AG08395 (cell line): ENCODE measurements at regions not wholly inside any gene's neighbourhood (a gene's known extent, or its start where the extent isn't known, plus 50 kb on each side); places are given as distances from the start of the nearest gene placed in this dataset.
"Not testable (repeated sequence)": the region's sequence is repeated elsewhere in the genome, so short reads cannot be mapped to it uniquely, and the experiment has no call there.

ENCODE experiments used
- DNase-seq: peaks from one replicate; pipeline ENCODE4 v3.0.0; 2012; ENCODE audit warnings: mixed read lengths, low spot score

DNA sequence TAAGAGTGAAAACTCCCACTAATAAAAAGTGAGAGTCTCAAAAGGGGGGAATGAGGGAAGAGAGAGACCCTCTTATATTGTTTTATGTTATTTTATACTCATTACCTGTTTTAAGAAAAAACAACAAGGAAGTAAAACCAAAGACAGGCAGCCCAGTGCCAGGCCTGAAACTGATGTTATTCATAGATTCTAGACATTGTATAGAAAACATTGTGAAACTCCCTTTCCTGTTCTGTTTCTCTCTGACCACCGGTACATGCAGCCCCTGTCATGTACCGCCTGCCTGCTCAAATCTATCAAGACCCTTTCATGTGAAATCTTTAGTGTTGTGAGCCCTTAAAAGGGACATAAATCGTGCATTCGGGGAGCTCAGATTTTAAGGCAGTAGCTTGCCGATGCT, 216.4 kb upstream of the CNTN3 start:
- not testable (repeated sequence) for DNase-seq

GRCh38 chr3:74825404-74825803, 210.9 kb upstream of the CNTN3 start:
- DNase-seq: not testable (repeated sequence)

GRCh38 chr3:74824366-74824765, 209.9 kb upstream of the CNTN3 start:
- no peak for DNase-seq

- DNase-seq: no peak
Observed at GRCh38 chr3:74814181-74814580, 199.7 kb upstream of the CNTN3 start.

- DNase-seq: no peak
Observed at GRCh38 chr3:74812756-74813155, 198.3 kb upstream of the CNTN3 start.

- DNase-seq: no peak
Observed at GRCh38 chr3:74808506-74809275, 194.2 kb upstream of the CNTN3 start.

DNA sequence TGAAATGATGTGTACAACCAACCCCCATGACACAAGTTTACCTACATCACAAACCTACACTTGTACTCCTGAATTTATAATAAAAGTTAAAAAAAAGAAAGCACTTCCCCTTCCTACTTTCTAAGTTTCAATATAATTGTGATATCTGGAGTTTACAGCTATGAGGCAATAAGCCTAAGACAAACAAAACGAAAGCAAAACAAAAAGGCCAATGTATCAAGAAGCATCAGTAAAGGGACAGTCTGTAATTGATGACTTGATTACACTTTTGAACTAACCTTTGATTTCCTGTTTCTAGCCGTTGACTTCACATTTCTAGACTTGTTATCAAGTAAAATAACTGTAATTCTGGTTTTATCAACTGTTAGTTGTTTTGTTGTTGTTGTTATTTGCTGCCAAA, 187.5 kb upstream of the CNTN3 start:
- DNase-seq: no peak

DNA sequence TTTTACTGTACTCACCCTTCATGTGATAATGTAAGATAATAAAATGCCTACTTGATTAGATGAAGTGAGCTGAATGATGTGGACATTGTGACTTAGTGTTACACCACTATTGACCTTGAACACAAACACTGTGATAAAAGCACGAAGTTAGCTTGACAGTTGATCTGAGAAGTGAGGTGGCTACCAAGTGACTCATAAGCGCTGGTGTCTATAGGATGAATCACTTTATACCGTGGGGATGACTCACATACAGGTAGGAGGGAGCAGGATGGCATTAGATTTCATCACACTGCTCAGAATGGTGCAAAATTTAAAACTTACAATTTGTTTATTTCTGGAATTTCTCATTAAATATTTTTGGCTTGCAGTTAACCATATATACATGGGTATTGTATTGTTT, 174.7 kb upstream of the CNTN3 start:
- no peak for DNase-seq

DNA sequence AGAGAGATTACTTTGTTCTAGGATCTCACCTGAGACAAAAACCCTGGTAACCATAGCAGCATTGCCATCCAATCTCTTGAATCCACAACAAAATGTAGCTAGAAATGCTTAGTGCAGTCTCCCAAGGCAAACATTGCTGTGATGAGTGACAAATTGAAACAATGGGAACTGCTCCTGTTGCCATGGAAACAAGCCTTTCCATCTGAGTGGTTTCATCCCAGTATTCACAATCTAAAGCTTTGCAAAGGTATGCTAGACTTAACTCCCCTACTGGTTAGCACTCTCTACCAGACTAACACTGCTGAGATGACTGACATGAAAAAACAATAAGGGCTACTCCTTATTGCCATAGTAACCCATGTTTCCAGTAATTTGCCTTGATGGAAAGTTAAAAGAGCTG, 172.6 kb upstream of the CNTN3 start:
- DNase-seq: no peak

- DNase-seq: no peak
Observed at GRCh38 chr3:74771401-74771800, 156.9 kb upstream of the CNTN3 start.

GRCh38 chr3:74768010-74768409, 153.6 kb upstream of the CNTN3 start:
- no peak for DNase-seq

GRCh38 chr3:74766405-74766804, 151.9 kb upstream of the CNTN3 start:
- DNase-seq: no peak

- DNase-seq: no peak
Observed at GRCh38 chr3:74763830-74764229, 149.4 kb upstream of the CNTN3 start.

- no peak for DNase-seq
Observed at GRCh38 chr3:74756674-74757073, 142.2 kb upstream of the CNTN3 start.

DNA sequence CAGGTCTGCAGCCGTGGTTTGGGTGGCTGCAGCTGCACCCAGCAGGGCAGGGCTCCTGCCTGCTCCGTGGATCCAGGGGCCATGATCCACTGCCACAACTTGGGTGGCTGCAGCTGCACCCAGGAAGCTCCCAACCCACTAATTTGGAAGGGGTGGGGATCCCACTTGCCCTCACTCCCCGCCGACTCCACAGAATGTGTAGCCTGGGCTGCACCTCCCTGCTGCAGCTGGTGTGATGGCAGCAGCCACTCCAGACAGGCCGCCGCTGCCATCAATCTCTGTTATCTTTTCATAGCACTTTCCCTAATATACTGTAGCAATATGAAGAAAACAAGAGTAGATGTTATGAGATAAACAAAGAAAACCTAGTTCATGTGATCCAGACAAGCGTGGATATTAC, 137.8 kb upstream of the CNTN3 start:
- DNase-seq: no peak

DNA sequence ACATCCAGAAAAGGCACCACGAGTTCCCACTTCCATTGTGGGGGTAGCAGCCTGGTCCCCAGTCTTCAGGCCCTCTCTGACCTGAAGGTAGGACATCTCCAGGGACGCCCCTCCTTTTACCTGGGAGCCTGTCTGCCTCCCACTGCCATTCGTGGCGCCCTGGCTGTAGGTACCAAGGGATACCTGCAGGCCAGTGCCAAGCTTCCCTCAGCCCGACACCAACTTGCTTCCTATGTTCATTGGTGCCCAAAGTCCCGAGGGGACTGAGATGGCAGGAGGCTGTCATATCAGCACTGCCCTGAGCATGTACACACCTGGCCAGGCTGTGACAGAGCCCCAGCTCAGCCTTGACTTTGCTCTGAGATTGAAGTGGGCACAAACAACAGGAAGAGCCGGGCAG, 137.3 kb upstream of the CNTN3 start:
- DNase-seq: no peak

DNA sequence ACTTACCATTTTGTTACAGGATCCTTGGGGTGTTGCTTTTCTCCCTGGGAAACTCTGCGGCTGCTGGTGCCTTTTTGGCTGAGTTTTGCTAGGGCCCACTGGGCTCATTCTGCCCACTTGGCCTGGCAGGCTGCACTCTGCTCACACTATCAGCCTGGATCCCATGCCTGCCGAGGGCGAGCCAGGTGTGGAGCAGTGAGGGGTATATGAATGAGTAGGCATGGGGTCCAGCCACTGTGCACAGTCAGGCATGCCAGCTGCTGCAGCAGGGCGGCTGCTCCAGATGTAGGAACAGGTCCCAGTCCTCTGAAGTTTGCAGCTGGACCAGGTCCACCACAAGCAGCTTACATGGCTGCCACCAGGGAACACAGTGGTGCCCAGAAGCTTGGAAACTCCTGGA, 136.4 kb upstream of the CNTN3 start:
- DNase-seq: no peak

DNA sequence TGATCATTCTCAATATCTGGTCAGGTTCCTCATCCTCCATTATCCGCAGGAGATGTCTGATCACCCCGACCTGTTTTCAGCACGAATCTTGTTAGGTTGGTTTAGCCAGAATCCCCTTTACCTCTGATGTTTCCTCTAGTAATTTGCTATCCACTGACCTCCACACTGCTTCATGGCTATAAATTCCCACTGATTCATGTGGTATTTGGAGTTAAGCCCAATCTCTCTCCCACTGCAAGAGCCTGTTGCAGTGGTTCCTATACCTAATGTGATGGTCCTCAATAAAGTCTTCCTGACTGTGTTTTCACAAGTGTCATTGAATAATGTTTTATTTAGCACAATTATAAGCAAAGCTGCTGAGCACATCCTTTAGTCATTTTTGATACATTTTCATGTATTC, 124.8 kb upstream of the CNTN3 start:
- no peak for DNase-seq

DNA sequence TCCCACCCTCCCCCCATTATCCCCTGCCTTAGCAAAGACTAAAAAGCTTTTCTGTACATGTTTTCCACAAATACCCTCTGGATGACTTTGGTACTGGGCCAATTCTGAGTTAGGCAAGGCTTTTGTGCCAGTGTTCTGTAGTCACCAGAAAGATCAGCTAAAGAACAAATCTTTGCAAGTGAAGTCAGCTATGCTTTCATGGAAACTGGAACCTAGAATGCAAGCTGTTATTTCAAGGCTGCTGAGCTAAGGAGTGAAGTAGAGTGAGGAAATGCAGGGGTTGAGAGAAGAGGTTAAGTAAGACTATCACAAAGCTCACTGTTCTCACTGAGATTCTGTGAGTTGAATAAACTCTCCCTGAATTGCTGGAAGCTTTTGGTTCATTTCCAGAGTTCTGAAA, 107.8 kb upstream of the CNTN3 start:
- no peak for DNase-seq

DNA sequence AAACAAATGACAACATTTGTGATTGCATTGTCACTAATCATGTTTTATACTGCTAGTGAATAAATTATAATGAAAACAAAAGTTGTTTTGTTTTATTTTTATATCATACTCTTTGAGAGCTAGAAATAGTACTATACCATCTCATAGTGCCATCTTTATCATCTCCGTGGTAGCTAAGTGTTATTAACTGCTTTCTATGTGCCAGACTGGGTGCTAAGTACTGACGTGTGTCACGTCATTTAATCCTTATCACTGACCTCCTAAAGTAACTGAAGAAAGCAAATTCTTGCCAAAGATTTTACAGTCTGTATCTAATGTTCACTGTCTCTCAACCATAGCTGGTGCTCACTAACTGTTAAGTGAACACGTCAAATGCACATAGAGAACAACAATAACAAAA, 99.5 kb upstream of the CNTN3 start:
- no peak for DNase-seq

DNA sequence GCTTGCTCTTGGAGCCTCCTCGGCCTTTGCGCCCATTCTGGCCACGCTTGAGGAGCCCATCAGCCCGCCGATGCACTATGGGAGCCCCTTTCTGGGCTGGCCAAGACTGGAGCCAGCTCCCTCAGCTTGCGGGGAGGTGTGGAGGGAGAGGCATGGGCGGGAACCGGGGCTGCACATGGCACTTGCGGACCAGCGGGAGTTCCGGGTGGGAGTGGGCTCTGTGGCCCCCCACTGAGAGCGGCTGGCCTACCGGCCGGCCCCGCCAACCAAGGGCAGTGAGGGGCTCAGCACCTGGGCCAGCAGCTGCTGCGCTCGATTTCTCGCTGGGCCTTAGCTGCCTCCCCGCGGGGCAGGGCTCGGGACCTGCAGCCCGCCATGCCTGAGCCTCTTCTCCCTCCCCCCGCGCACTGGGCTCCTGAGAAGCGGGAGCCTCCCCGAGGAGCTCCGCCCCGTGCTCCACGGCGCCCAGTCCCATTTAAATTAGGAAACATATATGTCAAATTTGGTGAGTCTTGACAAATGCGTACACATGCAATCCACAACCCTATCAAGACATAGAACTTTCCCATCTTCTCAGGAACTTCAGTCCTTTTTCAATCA, 97.6 kb upstream of the CNTN3 start:
- DNase-seq: no peak

DNA sequence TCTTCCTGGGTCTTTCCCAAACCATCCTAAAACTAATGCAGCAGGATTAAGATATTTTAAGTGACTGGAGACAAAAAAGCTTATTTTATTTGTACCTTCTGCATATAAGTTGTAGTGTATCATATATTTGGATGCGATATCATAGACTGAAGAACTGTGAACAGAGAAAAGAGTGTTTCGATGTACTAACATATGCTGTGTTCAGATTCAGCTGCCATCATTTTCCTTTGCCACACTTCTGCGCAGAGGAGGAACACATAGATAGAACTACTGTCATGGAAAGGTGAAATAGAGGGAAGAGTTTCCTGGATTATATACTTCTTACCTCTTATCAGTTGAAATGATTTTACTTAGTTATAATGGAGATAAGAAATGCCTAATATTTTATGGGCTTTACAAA, 95.5 kb upstream of the CNTN3 start:
- DNase-seq: no peak

DNA sequence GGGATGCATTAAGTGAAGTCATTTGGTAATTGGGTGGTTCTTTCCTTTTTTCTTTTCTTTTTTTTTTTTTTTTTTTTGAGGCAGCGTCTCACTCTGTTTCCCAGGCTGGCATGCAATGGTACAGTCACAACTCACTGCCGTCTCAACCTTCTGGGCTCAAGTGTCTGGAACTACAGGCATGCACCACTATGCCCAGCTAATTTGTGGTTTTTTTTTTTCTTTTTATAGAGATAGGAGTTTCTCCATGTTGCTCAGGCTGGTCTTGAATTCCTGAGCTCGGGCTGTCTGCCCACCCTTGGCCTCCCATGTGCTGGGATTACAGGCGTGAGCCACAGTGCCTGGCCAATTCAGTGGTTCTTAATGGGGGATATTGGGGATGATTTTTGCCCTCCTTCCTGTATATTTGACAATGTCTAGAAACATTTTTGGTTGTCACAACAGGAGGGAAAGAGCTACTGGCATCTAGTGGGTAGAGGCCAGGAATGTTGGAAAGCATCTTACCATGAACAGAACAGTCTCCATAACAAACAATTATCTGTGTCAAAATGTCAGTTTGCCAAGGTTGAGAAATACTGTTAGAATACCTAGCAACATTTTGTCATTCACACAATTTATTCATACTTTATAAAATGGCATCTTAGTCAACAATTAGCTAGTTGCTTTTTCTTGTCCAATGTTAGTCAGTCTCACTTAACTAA, 79.4 kb upstream of the CNTN3 start:
- DNase-seq: no peak
